H1 (cell line): ENCODE measurements at regions not wholly inside any gene's neighbourhood (a gene's known extent, or its start where the extent isn't known, plus 50 kb on each side); places are given as distances from the start of the nearest gene placed in this dataset.

Source experiments
- BACH1 ChIP-seq: IDR thresholded peaks from 2 replicates; pipeline ENCODE4 v1.6.1; 2012; ENCODE audit warnings: low read length, improper control_type of control experiment
- CHD1 ChIP-seq: IDR thresholded peaks from 2 replicates; pipeline ENCODE4 v1.6.1; 2012; ENCODE audit warnings: low read depth, low read length, improper control_type of control experiment
- CHD7 ChIP-seq: fragments of 300-600 bp; sonication (generic); IDR thresholded peaks from 2 replicates; pipeline ENCODE4 v1.7.1; 2012; ENCODE audit warnings: low read length, moderate library complexity, mild to moderate bottlenecking, inconsistent platforms; ENCODE audit not compliant: insufficient replicate concordance
- EZH2 ChIP-seq: fragments of 200-600 bp; sonication (generic); IDR thresholded peaks from 2 replicates; pipeline ENCODE4 v1.7.1; 2012; ENCODE audit warnings: low read depth, mild to moderate bottlenecking, moderate library complexity, low read length, inconsistent platforms; ENCODE audit not compliant: severe bottlenecking
- GTF2F1 ChIP-seq: IDR thresholded peaks from 2 replicates; pipeline ENCODE4 v1.6.1; 2012; ENCODE audit warnings: low read depth, low read length, improper control_type of control experiment, borderline replicate concordance

GRCh38 chr2:121159291-121160071, 125.5 kb downstream of the TFCP2L1 start (continued):
- TF ChIP-seq CHD7 (no peak), BACH1 (no peak), CHD1 (no peak), EZH2 (no peak), GTF2F1 (no peak)
